Subcutaneous abdominal adipose tissue (tissue), 5 donors: ENCODE measurements at regions not wholly inside any gene's neighbourhood (a gene's known extent, or its start where the extent isn't known, plus 50 kb on each side); places are given as distances from the start of the nearest gene placed in this dataset.
"Not testable (repeated sequence)": the region's sequence is repeated elsewhere in the genome, so short reads cannot be mapped to it uniquely, and the experiment has no call there.

Experiments
- H3K27ac ChIP-seq: one replicate; pipeline ENCODE4 v1.7.0; 2013; ENCODE audit warnings: low read depth, mild to moderate bottlenecking, inconsistent platforms, low read length, moderate library complexity
- H3K27me3 ChIP-seq, 5 donors: one replicate each; pipeline ENCODE4 v1.7.0; 2013; ENCODE audit warnings: low read length in 5 of 5, inconsistent platforms in 1 of 5; ENCODE audit not compliant: control insufficient read depth in 5 of 5, insufficient read depth in 4 of 5
- H3K36me3 ChIP-seq, 5 donors: one replicate each; pipeline ENCODE4 v1.7.0; 2013; ENCODE audit warnings: low read length in 5 of 5; ENCODE audit not compliant: control insufficient read depth in 5 of 5, insufficient read depth in 5 of 5
- H3K4me1 ChIP-seq, 5 donors: one replicate each; pipeline ENCODE4 v1.7.0; 2013; ENCODE audit warnings: low read length in 5 of 5, mild to moderate bottlenecking in 3 of 5, moderate library complexity in 1 of 5; ENCODE audit not compliant: control insufficient read depth in 5 of 5, insufficient read depth in 5 of 5
- H3K4me3 ChIP-seq, 5 donors: one replicate each; pipeline ENCODE4 v1.7.0; 2013; ENCODE audit warnings: low read length in 5 of 5, low read depth in 1 of 5
- H3K9ac ChIP-seq, 5 donors: one replicate each; pipeline ENCODE4 v1.7.0; 2013; ENCODE audit warnings: low read length in 5 of 5, mild to moderate bottlenecking in 4 of 5, moderate library complexity in 3 of 5
- H3K9me3 ChIP-seq, 5 donors: one replicate each; pipeline ENCODE4 v1.7.0; 2013; ENCODE audit warnings: low read length in 5 of 5; ENCODE audit not compliant: control insufficient read depth in 5 of 5
- donor health status: healthy.
- donor health status: healthy.
- donor health status: healthy.
- donor health status: healthy.
- donor health status: healthy.

DNA sequence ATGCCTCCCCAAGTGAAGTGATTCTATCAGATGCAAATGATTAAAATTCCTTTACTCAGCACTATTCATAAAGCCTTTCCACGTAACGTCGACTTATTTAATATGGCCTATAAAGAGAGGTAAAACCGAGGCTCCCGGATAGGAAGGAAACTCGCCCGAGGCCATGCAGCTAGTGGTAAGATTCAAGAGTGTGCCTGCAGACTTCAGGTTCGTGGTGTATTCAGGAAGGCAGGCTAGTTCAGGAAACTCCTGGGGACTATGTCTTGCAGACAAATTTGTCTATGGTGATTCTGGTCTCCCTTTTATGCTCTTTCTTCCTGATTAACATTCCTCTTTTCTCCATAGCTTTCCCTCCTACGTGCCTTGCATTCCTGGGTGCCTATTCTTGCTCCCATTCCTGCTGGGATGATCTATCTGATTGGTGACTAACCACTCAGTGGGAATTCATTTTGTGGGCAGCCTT, 150.7 kb downstream of the SST start:
- Histone ChIP-seq H3K36me3 (no peaks in the 10 kb centered on the region), H3K4me3 (no peak overlapping the region), H3K9me3 (no peaks in the 10 kb centered on the region), H3K27me3 (no peaks in the 10 kb centered on the region), H3K9ac (no peak overlapping the region), H3K4me1 (no peaks in the 10 kb centered on the region), H3K27ac (no peak overlapping the region)

DNA sequence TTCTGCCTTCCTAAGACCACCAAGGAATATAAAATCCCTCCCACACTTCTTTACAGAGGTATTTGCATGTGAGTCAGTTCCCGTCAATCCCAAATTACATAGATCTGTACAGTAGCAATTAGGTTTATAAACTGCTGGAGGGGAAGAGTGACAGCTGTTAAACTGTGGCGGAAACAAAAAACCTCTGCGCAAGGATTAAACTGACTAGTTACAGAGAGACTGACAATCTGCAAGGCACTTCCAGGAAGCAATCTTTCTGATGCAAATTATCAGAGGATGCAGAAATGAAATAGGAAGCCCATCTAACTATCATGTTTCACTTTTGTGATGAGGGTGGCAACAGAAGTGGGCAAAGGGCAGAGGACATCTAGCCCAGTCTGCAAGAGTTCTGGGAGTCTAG, 150.4 kb downstream of the RTP4 start:
- Histone ChIP-seq H3K27ac (no peak overlapping the region), H3K27me3 (no peaks in the 10 kb centered on the region), H3K9me3 (no peaks in the 10 kb centered on the region), H3K4me3 (no peak overlapping the region), H3K4me1 (no peaks in the 10 kb centered on the region), H3K36me3 (no peaks in the 10 kb centered on the region), H3K9ac (no peak overlapping the region)

DNA sequence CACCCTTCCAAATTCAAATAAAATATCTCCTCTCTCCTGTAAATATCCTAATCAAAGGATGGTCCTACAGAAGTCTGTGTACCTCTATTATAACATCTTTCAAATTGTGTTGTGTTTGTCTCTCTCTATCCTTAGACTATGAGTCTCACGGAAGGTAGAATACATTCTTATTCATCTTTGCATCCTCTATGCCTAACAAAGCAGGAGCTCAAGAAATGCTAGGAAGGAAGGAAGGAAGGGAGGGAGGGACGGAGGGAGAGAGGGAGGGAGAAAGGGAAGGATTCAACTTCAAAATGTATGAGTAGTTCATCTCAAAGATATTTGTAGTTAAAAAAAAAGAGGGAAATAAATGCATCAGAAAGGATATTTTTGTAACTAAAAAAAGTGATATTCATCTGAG, 150.0 kb downstream of the RTP4 start:
- no peak overlapping the region for H3K4me3 ChIP-seq
- H3K27me3 ChIP-seq = no peaks in the 10 kb centered on the region
- H3K9me3 ChIP-seq = no peaks in the 10 kb centered on the region
- H3K36me3 ChIP-seq = no peaks in the 10 kb centered on the region
- H3K9ac ChIP-seq = no peak overlapping the region
- H3K27ac ChIP-seq = no peak overlapping the region
- no peaks in the 10 kb centered on the region for H3K4me1 ChIP-seq

DNA sequence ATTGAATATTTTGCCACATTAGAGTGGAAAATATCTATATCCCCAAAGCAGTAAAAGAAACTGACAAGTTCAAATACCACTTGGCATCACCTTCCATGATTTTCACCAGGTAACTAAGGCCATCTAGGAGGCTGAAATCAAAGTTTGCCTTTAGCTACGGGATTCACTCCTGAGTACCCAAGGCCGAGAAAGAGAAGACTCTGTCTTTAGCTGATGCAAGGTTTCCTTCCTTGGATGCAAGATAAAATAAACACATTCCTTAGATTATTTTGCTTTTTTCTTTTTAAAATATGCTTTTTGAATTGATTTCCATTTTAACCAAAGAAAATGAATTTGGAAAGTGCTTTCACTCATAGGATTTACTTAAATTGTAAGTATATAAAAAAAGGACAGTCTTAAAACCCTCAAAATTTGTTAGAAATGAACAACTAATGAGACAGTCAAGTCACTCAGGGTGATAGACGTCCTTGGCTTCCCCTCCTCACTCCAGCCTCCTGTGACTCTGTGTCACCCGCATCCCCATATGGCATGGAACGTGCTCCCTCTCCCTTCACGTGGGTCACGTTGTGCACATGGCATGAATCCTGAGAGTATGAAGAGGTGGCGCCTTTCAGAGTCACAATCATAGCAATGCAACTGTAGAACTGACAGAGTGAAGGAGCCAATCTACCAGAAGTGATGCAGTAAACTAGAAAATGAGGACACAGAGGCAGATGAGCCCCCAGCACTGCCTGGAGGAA, 148.4 kb downstream of the RTP4 start:
- Histone ChIP-seq H3K9ac (no peak overlapping the region), H3K9me3 (peaks cover 3 to 12% (median 9%) of the 10 kb centered on the region in 5 donors), H3K4me3 (no peak overlapping the region), H3K36me3 (no peaks in the 10 kb centered on the region), H3K4me1 (no peaks in the 10 kb centered on the region), H3K27ac (no peak overlapping the region), H3K27me3 (no peaks in the 10 kb centered on the region)

DNA sequence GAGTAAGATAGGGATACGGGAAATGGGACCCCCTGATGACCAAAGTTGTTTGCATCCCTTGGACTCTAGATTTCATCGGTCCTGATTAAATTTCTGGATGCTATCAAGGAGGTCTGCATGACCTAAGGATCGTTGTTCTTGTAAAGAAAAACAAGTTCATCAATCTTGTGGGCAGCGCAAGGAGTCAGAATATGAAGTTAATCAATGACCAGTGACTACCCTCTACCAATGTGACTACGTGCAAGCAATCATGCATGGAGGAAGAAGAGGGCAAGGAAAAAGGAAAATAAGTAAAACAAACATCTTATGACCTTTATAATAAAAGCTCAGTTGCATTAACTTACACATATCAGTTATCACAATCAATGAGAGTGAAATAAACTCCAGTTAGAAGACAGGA, 139.7 kb downstream of the RTP4 start:
- H3K36me3 ChIP-seq = no peaks in the 10 kb centered on the region
- H3K27me3 ChIP-seq = no peaks in the 10 kb centered on the region
- H3K4me3 ChIP-seq = no peak overlapping the region
- no peak overlapping the region for H3K9ac ChIP-seq
- H3K27ac ChIP-seq = no peak overlapping the region
- peaks cover 3 to 15% (median 9%) of the 10 kb centered on the region in 5 donors for H3K9me3 ChIP-seq
- no peaks in the 10 kb centered on the region for H3K4me1 ChIP-seq

DNA sequence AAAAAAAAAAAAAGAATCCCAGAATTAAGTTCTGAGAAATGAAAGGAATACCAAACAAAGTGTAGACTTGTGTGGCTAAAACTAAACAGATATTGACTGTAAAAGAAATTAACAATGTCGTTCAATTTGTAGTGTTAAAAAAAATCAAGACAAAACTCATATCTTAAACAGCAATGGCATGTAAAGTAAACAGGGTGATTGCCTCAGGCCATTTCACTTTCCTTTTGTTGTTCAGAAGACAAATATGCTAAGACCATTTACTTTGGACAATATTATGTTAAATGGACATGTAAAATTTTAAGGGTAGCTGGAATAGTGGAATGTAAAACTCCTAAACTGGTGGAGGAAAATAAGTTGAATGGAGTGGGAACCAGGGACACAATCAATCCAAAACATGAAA, 139.1 kb downstream of the RTP4 start:
- no peak overlapping the region for H3K9ac ChIP-seq
- H3K27me3 ChIP-seq = no peaks in the 10 kb centered on the region
- H3K9me3 ChIP-seq = peaks cover 3 to 9% (median 4%) of the 10 kb centered on the region in 5 donors
- no peaks in the 10 kb centered on the region for H3K4me1 ChIP-seq
- no peaks in the 10 kb centered on the region for H3K36me3 ChIP-seq
- no peak overlapping the region for H3K4me3 ChIP-seq
- no peak overlapping the region for H3K27ac ChIP-seq

DNA sequence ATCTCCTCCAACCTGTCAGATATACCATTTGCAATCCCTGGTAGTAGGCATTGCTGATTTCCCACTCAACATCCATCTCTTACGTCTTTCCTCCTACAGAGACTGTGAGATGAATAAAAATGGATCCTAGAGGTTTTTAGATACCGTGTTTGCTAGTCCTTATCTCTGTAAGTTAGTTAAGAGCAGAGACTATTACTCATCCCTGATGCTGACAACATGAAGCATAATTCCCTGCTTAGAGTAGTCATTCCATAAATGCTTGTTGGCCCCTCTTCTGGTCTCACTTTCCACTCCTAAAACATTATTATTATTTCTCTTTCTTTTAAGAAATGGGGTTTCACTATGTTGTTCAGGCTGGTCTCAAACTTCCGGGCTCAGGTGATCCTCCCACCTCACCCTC, 136.2 kb downstream of the RTP4 start:
- H3K27ac ChIP-seq = no peak overlapping the region
- H3K36me3 ChIP-seq = no peaks in the 10 kb centered on the region
- no peak overlapping the region for H3K4me3 ChIP-seq
- no peaks in the 10 kb centered on the region for H3K4me1 ChIP-seq
- no peak overlapping the region for H3K9ac ChIP-seq
- no peaks in the 10 kb centered on the region for H3K27me3 ChIP-seq
- H3K9me3 ChIP-seq = no peaks in the 10 kb centered on the region

DNA sequence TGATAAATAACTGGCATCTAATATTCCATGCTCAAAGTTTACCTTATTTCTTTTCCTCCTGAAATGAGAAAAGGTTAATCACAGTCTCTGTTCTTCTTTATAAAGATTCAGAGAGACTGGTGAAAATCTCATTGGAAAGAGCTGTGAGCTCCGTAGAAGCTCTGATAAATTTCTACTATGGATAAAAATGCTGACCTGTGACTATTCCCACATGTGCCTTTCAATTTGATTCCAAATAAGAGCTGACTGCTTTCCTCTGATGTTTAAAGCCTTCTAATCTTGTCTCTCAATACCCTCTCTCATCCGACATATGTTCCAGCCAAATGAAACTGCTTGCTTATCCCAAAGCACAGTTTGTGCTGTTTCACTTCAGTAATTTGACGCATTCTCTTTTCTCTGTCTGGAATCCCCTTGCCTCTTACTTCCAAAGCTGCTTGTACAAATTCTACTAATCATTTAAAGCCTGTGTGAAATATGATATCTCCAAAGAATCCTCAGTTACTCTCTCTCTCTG, 130.1 kb downstream of the RTP4 start:
- no peak overlapping the region for H3K4me3 ChIP-seq
- H3K36me3 ChIP-seq = no peaks in the 10 kb centered on the region
- peaks cover 0 to 2% (median 0%) of the 10 kb centered on the region in 5 donors for H3K27me3 ChIP-seq
- H3K9me3 ChIP-seq = no peaks in the 10 kb centered on the region
- H3K9ac ChIP-seq = no peak overlapping the region
- no peaks in the 10 kb centered on the region for H3K4me1 ChIP-seq
- no peak overlapping the region for H3K27ac ChIP-seq

DNA sequence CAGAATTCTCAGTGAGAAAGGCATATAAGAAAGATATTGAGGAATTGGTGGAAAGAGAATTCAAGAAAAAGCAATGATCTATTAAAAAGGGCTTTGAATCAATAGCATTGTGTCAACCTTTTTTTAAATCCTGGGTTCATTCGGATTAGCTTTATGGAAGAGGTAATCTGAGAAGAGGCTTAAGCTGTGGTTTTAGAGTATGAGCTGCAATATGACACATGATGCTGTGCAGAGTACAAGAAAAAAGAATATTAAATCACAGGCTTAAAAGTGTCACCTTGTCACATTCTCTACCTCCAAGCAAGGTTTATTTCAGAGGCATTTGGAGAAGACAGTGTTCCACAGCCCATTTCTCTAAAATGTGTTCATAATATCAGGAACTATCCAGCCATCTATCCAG, 128.9 kb downstream of the RTP4 start:
- H3K27me3 ChIP-seq = peaks cover 0 to 2% (median 0%) of the 10 kb centered on the region in 5 donors
- H3K4me1 ChIP-seq = no peaks in the 10 kb centered on the region
- no peaks in the 10 kb centered on the region for H3K36me3 ChIP-seq
- no peak overlapping the region for H3K4me3 ChIP-seq
- peaks cover 0 to 4% (median 3%) of the 10 kb centered on the region in 5 donors for H3K9me3 ChIP-seq
- H3K27ac ChIP-seq = no peak overlapping the region
- no peak overlapping the region for H3K9ac ChIP-seq

DNA sequence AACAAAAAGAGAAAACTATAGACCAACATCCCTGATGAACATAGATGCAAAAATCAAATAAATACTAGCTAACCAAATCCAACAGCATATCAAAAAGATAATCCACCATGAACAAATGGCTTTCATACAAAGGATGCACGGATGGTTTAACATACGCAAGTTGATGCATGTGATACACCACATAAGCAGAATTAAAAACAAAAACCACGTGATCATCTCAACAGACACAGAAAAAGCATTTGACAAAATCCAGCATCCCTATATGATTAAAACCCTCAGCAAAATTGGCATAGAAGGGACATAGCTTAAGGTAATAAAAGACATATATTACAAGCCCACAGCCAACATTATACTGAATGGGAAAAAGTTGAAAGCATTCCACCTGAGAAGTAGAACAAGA, 125.9 kb downstream of the RTP4 start:
- not testable (repeated sequence) for H3K27ac ChIP-seq, H3K4me3 ChIP-seq, H3K9ac ChIP-seq, H3K27me3 ChIP-seq, H3K36me3 ChIP-seq, H3K4me1 ChIP-seq
- peaks cover 1 to 11% (median 3%) of the 10 kb centered on the region in 5 donors for H3K9me3 ChIP-seq
